Spleen (tissue), 11 donors: ENCODE measurements at regions not wholly inside any gene's neighbourhood (a gene's known extent, or its start where the extent isn't known, plus 50 kb on each side); places are given as distances from the start of the nearest gene placed in this dataset.

Source experiments
- DNase-seq: peaks from one replicate; pipeline ENCODE4 v3.0.0-alpha.2; 2020
- H3K27ac ChIP-seq, 8 donors: fragments of 200-600 bp; sonication (generic) in 7 of 8; 1 replicate in 4 of 8; 2 replicates in 4 of 8; pipeline versions ENCODE4 v1.5.0 to v1.8.0; 2016 to 2021; ENCODE audit warnings: inconsistent platforms in 4 of 8, mild to moderate bottlenecking in 4 of 8, moderate library complexity in 1 of 8
- H3K27me3 ChIP-seq, 7 donors: fragments of 200-600 bp; sonication (generic) in 6 of 7; replicated peaks in 1 of 7; 1 replicate in 4 of 7; 2 replicates in 3 of 7; pipeline versions ENCODE4 v1.5.0 to v1.8.0; 2016 to 2021; ENCODE audit warnings: inconsistent platforms in 3 of 7, mild to moderate bottlenecking in 1 of 7
- H3K36me3 ChIP-seq, 6 donors: fragments of 200-600 bp; sonication (generic) in 5 of 6; 1 replicate in 4 of 6; 2 replicates in 2 of 6; pipeline versions ENCODE4 v1.5.0 to v1.8.0; 2016 to 2021; ENCODE audit warnings: inconsistent platforms in 2 of 6
- H3K4me1 ChIP-seq, 6 donors: fragments of 200-600 bp; sonication (generic) in 5 of 6; 1 replicate in 3 of 6; 2 replicates in 3 of 6; pipeline versions ENCODE4 v1.5.0 to v1.8.0; 2016 to 2021; ENCODE audit warnings: inconsistent platforms in 3 of 6
- H3K4me3 ChIP-seq, 8 donors: fragments of 200-600 bp; sonication (generic) in 7 of 8; 1 replicate in 4 of 8; 2 replicates in 4 of 8; pipeline versions ENCODE4 v1.5.0 to v1.8.0; 2016 to 2021; ENCODE audit warnings: inconsistent platforms in 4 of 8, mild to moderate bottlenecking in 4 of 8, moderate library complexity in 2 of 8
- H3K9me3 ChIP-seq, 8 donors: fragments of 200-600 bp; sonication (generic) in 7 of 8; 1 replicate in 4 of 8; 2 replicates in 4 of 8; pipeline versions ENCODE4 v1.5.0 to v1.8.0; 2016 to 2021; ENCODE audit warnings: inconsistent platforms in 4 of 8
- POLR2A ChIP-seq, 3 donors: fragments of 450-650 bp; IDR thresholded peaks; one replicate each; pipeline ENCODE4 v1.5.1; 2017; ENCODE audit warnings: antibody characterized with exemption in 3 of 3, mild to moderate bottlenecking in 1 of 3
- POLR2AphosphoS5 ChIP-seq, 3 donors: sonication (generic); formaldehyde crosslinking; IDR thresholded peaks; one replicate each; pipeline ENCODE4 v1.5.1; 2017; ENCODE audit warnings: antibody characterized with exemption in 3 of 3
- WGBS, 5 donors: extraction: QIAGEN DNeasy Blood & Tissue Kit in 3 of 5; methylation state at CpG; one replicate each; pipeline versions ENCODE4 v1.1.5 to v1.1.7; 2013 to 2018; 5-methylcytosine and 5-hydroxymethylcytosine counted together
- intact Hi-C: fragments of 100-400 bp; cut with DNase I; formaldehyde crosslinking; loops from one replicate; pipeline ENCODE4 v1.15.0; 2023; ENCODE audit warnings: low total_unique reads
- TF ChIP-seq, protein P1 (sequence below), 11 experiments: fragments of 200-600 bp in 7 of 11; fragments of 450-650 bp in 4 of 11; sonication (generic) in 4 of 11; IDR thresholded peaks in 8 of 11; conservative IDR thresholded peaks in 3 of 11; 1 replicate in 7 of 11; 2 replicates in 4 of 11; pipeline versions ENCODE4 v1.4.0 to v1.8.0; 2016 to 2021; ENCODE audit warnings: antibody characterized with exemption in 11 of 11, inconsistent platforms in 4 of 11, mild to moderate bottlenecking in 1 of 11
- donor health status: healthy with polysubstance abuse.
- donor health status: DM: no; HTN: no; CAD: no; lungs with moderate emphysema.
- donor health status: DM: no; HTN: no; CAD: no.
- donor health status: Bipolar disorder and iron deficiency.
- donor health status: healthy.
- donor health status: DM: no; HTN: no; CAD: no.
- donor health status: DM: yes; HTN: yes; CAD: no.

GRCh38 chr17:33816842-33817617, 438.1 kb upstream of the CCL2 start:
- 68 to 76% (median 74%) methylated on average over 9 of the region's 9 CpGs for WGBS, 5 donors
- H3K9me3 ChIP-seq: no peaks in the 10 kb centered on the region
- peaks cover 0 to 38% (median 0%) of the 10 kb centered on the region in 7 donors for H3K27me3 ChIP-seq
- intact Hi-C loops: no loop called here
- no peaks in the 10 kb centered on the region for H3K36me3 ChIP-seq
- no peaks in the 10 kb centered on the region for H3K4me1 ChIP-seq
- TF ChIP-seq POLR2AphosphoS5 (IDR thresholded peaks at IDR 0.05) (no peak), POLR2A (IDR thresholded peaks at IDR 0.05) (no peak)
- TF ChIP-seq, protein P1, sequence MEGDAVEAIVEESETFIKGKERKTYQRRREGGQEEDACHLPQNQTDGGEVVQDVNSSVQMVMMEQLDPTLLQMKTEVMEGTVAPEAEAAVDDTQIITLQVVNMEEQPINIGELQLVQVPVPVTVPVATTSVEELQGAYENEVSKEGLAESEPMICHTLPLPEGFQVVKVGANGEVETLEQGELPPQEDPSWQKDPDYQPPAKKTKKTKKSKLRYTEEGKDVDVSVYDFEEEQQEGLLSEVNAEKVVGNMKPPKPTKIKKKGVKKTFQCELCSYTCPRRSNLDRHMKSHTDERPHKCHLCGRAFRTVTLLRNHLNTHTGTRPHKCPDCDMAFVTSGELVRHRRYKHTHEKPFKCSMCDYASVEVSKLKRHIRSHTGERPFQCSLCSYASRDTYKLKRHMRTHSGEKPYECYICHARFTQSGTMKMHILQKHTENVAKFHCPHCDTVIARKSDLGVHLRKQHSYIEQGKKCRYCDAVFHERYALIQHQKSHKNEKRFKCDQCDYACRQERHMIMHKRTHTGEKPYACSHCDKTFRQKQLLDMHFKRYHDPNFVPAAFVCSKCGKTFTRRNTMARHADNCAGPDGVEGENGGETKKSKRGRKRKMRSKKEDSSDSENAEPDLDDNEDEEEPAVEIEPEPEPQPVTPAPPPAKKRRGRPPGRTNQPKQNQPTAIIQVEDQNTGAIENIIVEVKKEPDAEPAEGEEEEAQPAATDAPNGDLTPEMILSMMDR (IDR thresholded peaks at IDR 0.05 in 8 of 11, conservative IDR thresholded peaks at IDR 0.05 in 3 of 11): no peak
- no peak overlapping the region for H3K27ac ChIP-seq
- DNase-seq: no peak
- H3K4me3 ChIP-seq: no peak overlapping the region

DNA sequence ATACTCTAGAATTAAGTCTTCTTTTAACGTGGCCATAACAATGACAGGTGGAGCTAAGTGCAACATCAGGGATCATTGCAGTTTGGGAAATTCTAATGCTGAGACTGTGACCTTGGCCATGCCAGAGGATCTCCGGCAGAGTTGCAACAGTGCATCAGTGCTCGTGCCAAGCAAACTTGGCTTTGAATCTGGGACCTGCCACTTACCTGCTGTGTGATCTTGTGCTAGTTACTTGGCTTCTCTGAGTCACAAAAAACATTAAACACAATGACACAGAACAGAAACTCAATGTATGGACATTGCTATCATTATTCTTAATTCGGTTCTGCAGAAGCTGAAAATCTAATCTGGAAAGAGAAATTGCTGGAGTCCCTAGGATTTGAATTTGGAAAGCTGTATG, 435.5 kb upstream of the CCL2 start:
- TF ChIP-seq, protein P1 (IDR thresholded peaks at IDR 0.05 in 8 of 11, conservative IDR thresholded peaks at IDR 0.05 in 3 of 11): no peak
- TF ChIP-seq POLR2A (IDR thresholded peaks at IDR 0.05): no peak
- no peak for TF ChIP-seq POLR2AphosphoS5 (IDR thresholded peaks at IDR 0.05)
- no peak overlapping the region for H3K27ac ChIP-seq
- no peaks in the 10 kb centered on the region for H3K4me1 ChIP-seq
- no peak overlapping the region for H3K4me3 ChIP-seq
- 69 to 87% (median 81%) methylated on average over 4 of the region's 4 CpGs for WGBS, 5 donors
- no peaks in the 10 kb centered on the region for H3K9me3 ChIP-seq
- DNase-seq: no peak
- intact Hi-C loops: no loop called here
- peaks cover 0 to 42% (median 0%) of the 10 kb centered on the region in 7 donors for H3K27me3 ChIP-seq
- H3K36me3 ChIP-seq: no peaks in the 10 kb centered on the region

DNA sequence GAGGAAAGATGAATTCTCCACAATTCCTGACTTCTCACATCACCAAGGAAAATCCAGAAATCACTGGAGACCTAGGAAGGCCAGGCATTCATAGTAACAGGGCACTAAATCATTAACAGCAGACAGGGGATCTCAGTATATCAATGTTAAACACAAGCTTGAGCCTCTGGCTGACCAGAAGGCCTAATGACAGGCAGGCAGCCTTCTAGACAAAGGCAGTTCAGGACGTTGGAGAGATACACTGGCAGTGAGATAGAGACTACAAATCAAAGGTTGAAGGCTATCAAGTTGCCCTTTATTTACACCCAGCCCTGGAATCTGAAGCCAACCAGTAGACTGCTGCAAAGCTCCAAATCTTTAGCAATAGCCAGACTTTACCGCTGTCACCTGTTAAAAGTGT, 422.8 kb upstream of the CCL2 start:
- Histone ChIP-seq H3K9me3 (no peaks in the 10 kb centered on the region), H3K4me3 (no peak overlapping the region), H3K27ac (no peak overlapping the region), H3K4me1 (no peaks in the 10 kb centered on the region), H3K27me3 (no peaks in the 10 kb centered on the region), H3K36me3 (no peaks in the 10 kb centered on the region)
- 40 to 51% (median 46%) methylated on average over 2 of the region's 2 CpGs for WGBS, 5 donors
- intact Hi-C loops: no loop called here
- TF ChIP-seq POLR2AphosphoS5 (IDR thresholded peaks at IDR 0.05): no peak
- no peak for DNase-seq

DNA sequence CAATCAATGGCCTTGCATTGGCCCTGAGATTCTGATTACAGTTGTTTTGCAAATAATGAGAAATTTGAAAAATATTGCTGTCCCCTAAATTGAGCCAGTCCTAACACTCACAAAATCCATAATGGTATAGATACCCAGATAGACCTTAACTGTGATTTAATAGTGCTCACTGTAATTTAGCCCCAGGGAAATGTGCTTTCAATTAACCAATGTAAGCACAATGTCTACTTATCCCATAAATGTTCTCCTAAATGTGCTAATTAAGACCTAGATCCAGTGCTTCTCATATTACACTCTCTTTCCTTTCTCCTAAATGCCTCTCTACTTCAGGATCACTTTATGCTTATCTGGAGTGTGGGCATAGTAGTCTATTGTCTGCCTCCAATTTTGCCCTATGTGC, 417.8 kb upstream of the CCL2 start:
- no peak overlapping the region for H3K4me3 ChIP-seq
- peaks cover 0 to 30% (median 4%) of the 10 kb centered on the region in 7 donors for H3K27me3 ChIP-seq
- H3K4me1 ChIP-seq: no peaks in the 10 kb centered on the region
- H3K9me3 ChIP-seq: no peaks in the 10 kb centered on the region
- no peak overlapping the region for H3K27ac ChIP-seq
- TF ChIP-seq POLR2A (IDR thresholded peaks at IDR 0.05) (no peak), POLR2AphosphoS5 (IDR thresholded peaks at IDR 0.05) (no peak)
- TF ChIP-seq, protein P1 (IDR thresholded peaks at IDR 0.05 in 8 of 11, conservative IDR thresholded peaks at IDR 0.05 in 3 of 11): no peak
- no peak for DNase-seq
- no peaks in the 10 kb centered on the region for H3K36me3 ChIP-seq
- intact Hi-C loops: no loop called here
